ENCODE measurements at regions not wholly inside any gene's neighbourhood (a gene's known extent, or its start where the extent isn't known, plus 50 kb on each side); places are given as distances from the start of the nearest gene placed in this dataset.

GRCh38 chr1:219060798-219061197, 112.9 kb upstream of the LYPLAL1 start:
- TF ChIP-seq FOXJ2 (tag; IDR thresholded peaks at IDR 0.05) (no peak), U2AF1 (optimal IDR thresholded peaks at IDR 0.05; ENCODE audit: low read depth, low read length) (no peak), SIN3A (IDR thresholded peaks at IDR 0.05; ENCODE audit: borderline replicate concordance in 2 of 2, control insufficient read depth in 1 of 2, low read depth in 2 of 2, low read length in 2 of 2) (no peak), NFYB (IDR thresholded peaks at IDR 0.05; ENCODE audit: extremely low read depth, insufficient read length) (no peak)
